Stimulated activated CD8-positive, alpha-beta memory T cell treated with anti-CD3 and anti-CD28 coated beads, Interleukin-15, amount 100 ng/mL, for 1 hour (primary cell): ENCODE measurements at regions not wholly inside any gene's neighbourhood (a gene's known extent, or its start where the extent isn't known, plus 50 kb on each side); places are given as distances from the start of the nearest gene placed in this dataset.
"Not testable (repeated sequence)": the region's sequence is repeated elsewhere in the genome, so short reads cannot be mapped to it uniquely, and the experiment has no call there.

Source experiments
- DNase-seq: peaks from one replicate; pipeline ENCODE4 v3.0.0-alpha.2; 2020; ENCODE audit warnings: low read depth

DNA sequence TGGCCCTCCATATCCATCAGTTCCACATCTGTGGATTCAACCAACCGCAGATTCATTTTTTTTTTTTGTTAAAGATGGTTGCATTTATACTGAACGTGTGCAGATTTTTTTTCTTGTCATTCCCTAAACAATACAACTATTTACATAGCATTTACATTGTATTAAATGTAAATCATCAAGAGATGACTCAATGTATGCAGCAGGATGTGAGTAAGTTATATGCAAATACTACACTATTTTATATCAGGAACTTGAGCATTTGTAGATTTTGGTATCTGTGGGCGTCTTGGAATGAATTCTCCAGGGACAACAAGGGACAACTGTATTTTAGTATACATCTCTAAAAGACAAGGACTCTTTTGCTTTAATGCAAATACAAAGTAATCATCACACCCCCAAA lies 299.2 kb upstream of the ZNF608 start:
- no peak for DNase-seq

DNA sequence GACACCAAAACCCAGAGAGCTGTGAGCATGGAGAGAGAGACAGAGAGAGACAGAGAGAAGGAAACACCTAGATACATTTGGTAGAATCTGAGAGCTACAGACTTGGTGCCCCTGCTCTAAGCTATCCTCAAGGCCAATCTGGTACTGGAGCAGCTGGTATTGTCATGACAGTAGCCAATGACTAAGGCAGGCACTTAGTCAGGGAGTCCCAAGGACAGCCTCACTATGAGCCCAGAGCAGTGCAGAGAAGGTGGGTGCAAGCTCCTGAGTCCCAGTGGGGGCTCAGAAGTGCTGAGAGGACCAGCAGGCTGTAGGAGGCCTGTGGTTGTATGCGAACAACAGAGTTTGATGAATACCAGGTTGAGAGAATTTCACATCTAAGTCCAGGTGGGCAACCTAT lies 300.4 kb upstream of the ZNF608 start:
- no peak for DNase-seq

- DNase-seq: no peak
These were observed 301.4 kb upstream of the ZNF608 start for GRCh38 chr5:125047871-125048270.

DNA sequence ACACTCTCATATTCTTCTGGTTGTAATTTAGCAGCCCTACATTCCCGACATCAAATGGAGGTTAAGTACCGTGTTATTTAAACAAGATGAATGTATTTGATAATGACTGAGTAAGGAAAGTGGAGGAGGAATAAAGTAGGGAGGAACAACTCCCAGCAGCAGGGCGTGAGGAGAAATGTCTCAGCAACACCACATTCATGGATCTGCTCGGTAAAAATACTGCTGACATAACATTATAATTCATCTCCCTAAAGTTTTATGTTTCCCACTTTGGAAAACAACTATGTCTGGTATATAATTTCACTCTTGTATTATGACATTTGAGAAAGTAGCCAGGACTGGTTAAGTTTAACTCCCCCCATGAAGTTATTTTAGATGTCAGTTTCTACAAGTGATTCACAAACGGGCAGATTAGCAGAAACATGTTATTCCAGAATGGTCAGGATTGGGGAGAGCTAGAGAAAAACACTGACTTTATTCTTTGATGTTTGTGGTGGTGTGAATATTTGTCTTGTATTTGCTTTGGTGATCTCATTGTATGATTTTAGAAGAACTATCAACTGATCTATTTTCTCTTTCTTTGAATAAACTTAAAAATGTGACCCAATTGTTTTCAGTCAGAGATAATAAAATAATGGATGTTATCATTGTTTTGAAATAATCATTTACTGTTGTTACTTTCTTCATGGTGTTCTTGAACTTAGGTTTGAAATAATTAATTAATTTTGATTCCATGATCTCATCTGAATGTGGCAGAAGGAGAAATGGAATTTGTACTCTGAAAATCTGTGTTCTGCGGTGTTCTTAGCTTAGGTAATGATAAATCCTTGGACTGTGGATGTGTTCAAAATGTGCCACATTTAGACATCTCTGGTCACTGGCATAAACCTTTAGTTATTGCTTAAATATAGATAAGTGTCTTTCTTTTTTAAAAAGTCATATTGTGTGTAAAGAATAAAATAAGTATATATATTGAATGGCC lies 303.6 kb upstream of the ZNF608 start:
- DNase-seq: no peak

DNA sequence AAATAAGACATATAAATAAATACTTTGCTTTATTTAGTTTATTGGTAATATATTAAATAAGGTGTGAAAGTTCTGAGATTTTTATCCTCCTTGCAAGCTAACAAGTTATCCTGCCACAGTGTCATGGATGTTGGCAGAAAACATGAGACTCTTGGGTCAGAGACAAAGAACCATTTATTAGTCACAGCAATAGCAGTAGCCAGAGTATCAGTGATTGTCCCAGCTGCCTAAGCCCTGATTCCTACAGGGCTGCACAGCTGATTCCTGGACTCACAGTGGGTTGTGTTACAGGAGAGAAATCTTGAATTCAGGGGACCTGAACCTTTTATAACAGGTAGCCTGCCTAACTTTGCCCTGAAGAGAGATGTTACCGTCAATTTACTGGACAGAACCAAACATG lies 304.5 kb upstream of the ZNF608 start:
- no peak for DNase-seq

GRCh38 chr5:125052584-125052983 lies 306.1 kb upstream of the ZNF608 start:
- no peak for DNase-seq

DNA sequence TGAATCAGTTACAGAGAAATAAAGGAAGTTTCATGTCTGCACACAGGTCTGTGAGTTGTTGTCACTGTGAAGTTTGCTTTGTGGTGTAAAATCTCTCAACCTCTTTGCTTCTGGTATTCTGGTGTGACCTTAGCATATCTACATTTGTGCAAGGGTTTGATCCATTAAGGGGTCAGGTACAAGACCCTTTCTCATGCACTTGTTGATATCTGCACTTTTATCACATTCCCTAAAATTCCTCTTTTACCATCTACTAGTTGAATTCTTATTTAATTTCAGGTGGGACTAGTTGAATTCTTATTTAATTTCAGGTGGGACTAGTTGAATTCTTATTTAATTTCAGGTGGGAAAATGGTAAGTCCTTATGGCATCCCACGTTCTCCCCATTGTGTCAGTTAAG lies 306.7 kb upstream of the ZNF608 start:
- no peak for DNase-seq

DNA sequence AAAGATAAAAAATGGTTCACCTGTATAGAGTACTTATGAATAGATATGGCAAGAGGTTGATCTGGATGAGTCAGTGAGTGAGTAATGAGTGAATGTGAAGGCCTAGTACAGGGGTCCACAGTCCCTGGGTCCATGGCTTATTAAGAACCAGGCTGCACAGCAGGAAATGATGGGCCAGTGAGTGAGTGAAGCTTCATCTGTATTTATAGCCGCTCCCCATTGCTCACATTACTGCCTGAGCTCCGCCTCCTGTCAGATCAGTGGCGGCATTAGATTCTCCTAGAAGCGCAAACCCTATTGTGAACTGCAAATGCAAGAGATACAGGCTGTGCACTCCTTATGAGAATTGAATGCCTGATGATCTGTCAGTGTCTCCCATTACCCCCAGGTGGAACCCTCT lies 307.7 kb upstream of the ZNF608 start:
- no peak for DNase-seq

- no peak for DNase-seq
These were observed 310.4 kb upstream of the ZNF608 start for GRCh38 chr5:125056671-125057485.

- DNase-seq: no peak
These were observed 311.7 kb upstream of the ZNF608 start for GRCh38 chr5:125057912-125058826.

- no peak for DNase-seq
These were observed 313.0 kb upstream of the ZNF608 start for GRCh38 chr5:125059255-125060002.

GRCh38 chr5:125061726-125062125 lies 315.3 kb upstream of the ZNF608 start:
- DNase-seq: no peak

DNA sequence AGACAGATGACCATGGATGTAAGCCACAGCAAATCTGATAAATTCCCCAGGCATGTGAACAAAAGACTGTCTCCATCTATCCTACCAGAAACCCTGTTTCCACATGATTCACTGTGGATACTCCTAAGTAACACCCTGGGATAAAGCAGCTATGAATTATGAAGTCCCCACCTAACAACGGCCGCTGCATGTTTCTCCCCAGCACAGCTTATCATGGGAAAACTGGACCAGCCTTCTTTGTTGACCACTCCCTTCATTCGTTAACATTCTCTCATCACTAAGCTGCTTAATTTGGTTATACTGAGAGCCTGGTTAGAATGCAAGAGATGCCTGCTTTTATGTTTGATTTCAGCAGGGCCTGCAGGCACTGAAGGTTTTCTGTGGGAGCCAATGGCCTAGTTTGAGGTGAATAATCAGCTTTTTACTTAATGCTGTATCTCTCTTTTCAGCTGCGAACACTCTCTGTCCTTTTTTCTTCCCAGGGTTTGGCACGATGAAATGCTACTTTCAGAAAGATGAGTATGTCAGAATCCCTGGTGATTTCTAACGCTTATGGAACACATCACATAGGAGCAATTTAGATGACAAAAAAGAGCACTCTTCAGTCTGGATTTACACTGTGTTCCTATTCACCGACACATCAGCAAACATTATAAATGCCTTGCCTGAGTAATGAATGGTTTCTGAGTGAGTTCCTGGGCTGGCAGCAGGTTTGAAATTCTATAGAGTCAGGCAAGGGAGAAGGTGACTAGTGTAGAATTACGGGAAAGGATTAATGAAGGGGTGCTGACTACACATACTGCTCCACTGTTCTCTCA lies 318.4 kb upstream of the ZNF608 start:
- no peak for DNase-seq

DNA sequence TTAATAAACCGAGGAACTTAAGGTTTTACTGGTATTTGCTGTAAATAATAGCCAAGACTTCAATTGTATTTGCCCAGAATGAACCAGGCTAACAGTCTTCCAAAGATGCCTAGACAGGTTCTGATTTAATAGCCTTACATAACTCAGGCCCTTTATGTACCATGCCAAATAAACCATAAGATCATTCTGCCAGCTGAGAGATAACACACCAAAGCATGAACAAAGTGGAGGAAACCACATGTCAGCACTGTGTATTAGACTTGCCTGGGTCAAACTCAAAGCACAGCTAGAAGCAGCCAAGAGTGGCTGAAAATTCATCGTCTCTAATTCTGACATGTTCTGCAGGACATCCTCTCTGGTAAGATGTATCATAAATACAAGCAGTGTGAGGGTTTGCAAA lies 319.3 kb upstream of the ZNF608 start:
- DNase-seq: no peak

- no peak for DNase-seq
These were observed 324.5 kb upstream of the ZNF608 start for GRCh38 chr5:125070961-125071360.

GRCh38 chr5:125073090-125073489 lies 326.7 kb upstream of the ZNF608 start:
- no peak for DNase-seq

GRCh38 chr5:125075567-125075966 lies 329.1 kb upstream of the ZNF608 start:
- DNase-seq: no peak

DNA sequence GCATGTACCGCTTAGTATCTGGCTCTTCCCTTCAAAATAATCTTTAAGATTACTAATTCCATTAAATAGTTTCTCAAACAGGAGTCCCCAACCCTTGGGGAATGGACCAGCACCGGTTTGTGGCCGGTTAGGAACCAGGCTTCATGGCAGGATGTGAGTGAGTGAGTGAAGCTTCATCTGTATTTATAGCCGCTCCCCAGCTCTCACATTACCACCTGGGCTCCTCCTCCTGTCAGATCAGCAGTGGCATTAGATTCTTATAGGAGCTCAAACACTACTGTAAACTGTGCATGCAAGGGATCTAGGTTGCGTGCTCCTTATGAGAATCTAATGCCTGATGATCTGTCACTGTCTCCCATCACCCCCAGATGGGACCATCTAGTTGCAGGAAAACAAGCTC lies 332.6 kb upstream of the ZNF608 start:
- not testable (repeated sequence) for DNase-seq

- DNase-seq: no peak
These were observed 334.7 kb upstream of the ZNF608 start for GRCh38 chr5:125081101-125081500.

GRCh38 chr5:125083981-125084380 lies 337.5 kb upstream of the ZNF608 start:
- DNase-seq: no peak
